ENCODE measurements at regions not wholly inside any gene's neighbourhood (a gene's known extent, or its start where the extent isn't known, plus 50 kb on each side); places are given as distances from the start of the nearest gene placed in this dataset.

DNA sequence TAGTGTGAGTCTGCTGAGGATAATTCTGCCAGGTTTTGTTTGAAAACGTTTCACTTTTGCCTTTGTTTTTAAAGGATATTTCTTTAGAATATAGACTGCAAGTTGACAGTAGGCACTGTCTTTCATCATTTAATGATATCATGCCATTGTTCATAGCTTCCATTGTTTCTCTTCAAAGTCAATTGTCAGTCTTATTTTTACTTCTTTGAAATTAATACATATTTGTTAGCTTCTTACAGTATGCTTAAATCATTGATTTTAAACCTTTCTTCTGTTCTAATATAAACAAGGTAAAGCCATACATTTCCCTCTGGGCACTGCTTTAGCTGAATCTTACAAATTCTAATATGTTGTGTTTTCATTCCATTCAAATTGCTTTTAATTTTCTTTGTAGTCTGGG lies 62.3 kb upstream of the PARVA start:
- no peak for DNase-seq (ENCODE audit: low read depth in 3 of 3, low spot score in 2 of 3)

DNA sequence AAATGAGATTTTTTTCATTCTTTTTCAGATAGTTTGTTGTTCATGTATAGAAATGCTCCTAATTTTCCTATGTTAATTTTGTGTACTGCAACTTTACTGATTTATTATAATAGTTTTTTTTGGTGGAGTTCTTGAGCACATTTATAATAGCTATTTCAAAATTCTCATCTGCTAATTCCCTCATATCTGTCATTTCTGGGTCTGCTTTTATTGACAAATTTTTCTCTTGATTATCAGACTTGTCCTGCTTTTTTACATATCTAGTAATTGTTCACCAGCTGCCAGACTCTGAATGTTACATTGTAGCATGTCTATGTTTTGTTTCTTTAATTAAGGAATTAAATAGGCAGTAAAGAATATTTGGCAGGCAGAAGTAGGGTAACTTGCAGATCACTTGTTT lies 60.9 kb upstream of the PARVA start:
- DNase-seq (ENCODE audit: low read depth in 3 of 3, low spot score in 2 of 3) = no peak

DNA sequence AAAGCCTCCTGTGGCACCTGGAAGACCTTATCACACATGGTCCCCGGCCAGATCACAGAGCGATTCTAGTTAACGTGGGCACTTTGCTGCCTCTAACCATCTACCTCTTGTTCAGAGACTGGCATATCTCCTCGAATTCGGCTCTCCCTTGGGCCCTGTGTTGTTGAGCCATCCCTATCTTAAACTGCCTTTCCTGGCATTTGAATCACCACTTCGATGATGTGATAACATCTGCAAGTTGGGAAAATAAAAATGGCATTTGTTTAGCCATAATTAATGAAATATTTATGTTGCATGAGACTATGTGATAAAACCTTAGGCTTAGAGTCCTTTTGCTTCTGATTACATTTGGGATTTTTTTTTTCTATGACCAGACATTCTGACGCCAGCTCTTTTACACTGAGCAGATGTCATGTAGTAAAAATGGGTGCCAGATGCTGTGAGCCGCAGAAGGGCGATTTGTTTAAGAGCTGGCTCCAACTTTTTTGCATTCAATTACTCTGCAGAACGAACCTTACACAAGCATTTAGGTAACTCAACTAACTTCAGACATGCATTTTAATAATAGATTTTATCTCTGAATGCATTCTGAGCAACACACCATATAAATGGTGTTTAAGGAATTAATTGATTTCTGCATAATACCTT lies 58.5 kb upstream of the PARVA start:
- no peak for DNase-seq (ENCODE audit: low read depth in 3 of 3, low spot score in 2 of 3)

DNA sequence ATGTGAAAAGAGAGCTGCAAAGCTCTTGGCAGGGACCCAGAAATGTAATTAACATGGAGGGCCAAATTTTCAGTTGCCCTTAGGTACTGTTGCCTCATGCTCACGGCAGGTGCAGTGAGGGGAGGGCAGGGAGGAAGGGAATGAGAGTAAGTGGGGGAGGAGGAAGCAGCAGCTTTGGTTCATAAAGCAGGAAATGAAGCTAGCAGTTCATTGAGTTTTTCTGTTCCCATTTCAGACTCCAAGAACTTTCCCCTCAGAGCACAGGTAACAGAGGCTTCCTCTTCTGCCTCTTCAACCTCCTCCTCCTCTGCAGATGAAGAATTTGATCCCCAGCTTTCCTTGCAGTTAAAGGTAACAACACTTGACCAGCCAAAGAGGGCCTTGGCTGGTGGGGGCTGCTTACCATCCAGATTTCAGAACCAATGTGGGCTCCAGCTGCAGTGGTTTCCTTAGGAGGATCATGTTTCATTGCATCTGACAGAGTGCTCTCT lies 57.9 kb upstream of the PARVA start:
- peak in 2 of 3 donors; percentile 47 to 59 for DNase-seq (ENCODE audit: low read depth in 3 of 3, low spot score in 2 of 3)

GRCh38 chr11:12319988-12320387 lies 57.4 kb upstream of the PARVA start:
- DNase-seq (ENCODE audit: low read depth in 3 of 3, low spot score in 2 of 3) = no peak

- DNase-seq (ENCODE audit: low read depth in 3 of 3, low spot score in 2 of 3) = no peak
Measured at GRCh38 chr11:12321217-12321937, 56.0 kb upstream of the PARVA start.

- no peak for DNase-seq (ENCODE audit: low read depth in 3 of 3, low spot score in 2 of 3)
Measured at GRCh38 chr11:12324585-12324984, 52.8 kb upstream of the PARVA start.

All from right renal cortex interstitium (tissue), 3 donors.